PC-3 (cell line): ENCODE measurements at regions not wholly inside any gene's neighbourhood (a gene's known extent, or its start where the extent isn't known, plus 50 kb on each side); places are given as distances from the start of the nearest gene placed in this dataset.
"Not testable (repeated sequence)": the region's sequence is repeated elsewhere in the genome, so short reads cannot be mapped to it uniquely, and the experiment has no call there.

ENCODE experiments used
- EZH2 ChIP-seq: fragments of 300-600 bp; sonication (generic); IDR thresholded peaks from one replicate; pipeline ENCODE4 v1.6.1; 2017; ENCODE audit warnings: antibody characterized with exemption, mild to moderate bottlenecking, low read length; ENCODE audit not compliant: unreplicated experiment
- EZH2phosphoT487 ChIP-seq: fragments of 300-600 bp; sonication (generic); IDR thresholded peaks from 2 replicates; pipeline ENCODE4 v1.6.1; 2018; ENCODE audit warnings: mild to moderate bottlenecking, antibody characterized with exemption, low read length, borderline replicate concordance
- TF ChIP-seq, protein P1 (sequence below): fragments of 300-600 bp; sonication (generic); conservative IDR thresholded peaks from 2 replicates; pipeline ENCODE4 v1.5.1; 2017; ENCODE audit warnings: antibody characterized with exemption, low read depth, mild to moderate bottlenecking, low read length

DNA sequence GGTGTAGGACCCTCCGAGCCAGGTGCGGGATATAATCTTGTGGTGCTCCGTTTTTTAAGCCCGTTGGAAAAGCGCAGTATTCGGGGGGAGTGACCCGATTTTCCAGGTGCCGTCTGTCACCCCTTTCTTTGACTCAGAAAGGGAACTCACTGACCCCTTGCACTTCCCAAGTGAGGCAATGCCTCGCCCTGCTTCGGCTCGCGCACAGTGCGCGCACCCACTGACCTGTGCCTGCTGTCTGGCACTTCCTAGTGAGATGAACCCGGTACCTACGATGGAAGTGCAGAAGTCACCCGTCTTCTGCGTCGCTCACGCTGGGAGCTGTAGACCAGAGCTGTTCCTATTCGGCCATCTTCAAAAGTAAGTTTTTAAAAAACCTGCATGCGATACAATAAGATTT lies 362.1 kb downstream of the HS3ST1 start:
- TF ChIP-seq, protein P1, sequence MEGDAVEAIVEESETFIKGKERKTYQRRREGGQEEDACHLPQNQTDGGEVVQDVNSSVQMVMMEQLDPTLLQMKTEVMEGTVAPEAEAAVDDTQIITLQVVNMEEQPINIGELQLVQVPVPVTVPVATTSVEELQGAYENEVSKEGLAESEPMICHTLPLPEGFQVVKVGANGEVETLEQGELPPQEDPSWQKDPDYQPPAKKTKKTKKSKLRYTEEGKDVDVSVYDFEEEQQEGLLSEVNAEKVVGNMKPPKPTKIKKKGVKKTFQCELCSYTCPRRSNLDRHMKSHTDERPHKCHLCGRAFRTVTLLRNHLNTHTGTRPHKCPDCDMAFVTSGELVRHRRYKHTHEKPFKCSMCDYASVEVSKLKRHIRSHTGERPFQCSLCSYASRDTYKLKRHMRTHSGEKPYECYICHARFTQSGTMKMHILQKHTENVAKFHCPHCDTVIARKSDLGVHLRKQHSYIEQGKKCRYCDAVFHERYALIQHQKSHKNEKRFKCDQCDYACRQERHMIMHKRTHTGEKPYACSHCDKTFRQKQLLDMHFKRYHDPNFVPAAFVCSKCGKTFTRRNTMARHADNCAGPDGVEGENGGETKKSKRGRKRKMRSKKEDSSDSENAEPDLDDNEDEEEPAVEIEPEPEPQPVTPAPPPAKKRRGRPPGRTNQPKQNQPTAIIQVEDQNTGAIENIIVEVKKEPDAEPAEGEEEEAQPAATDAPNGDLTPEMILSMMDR, result not testable (repeated sequence)
- not testable (repeated sequence) for TF ChIP-seq EZH2phosphoT487, EZH2
